ENCODE measurements at regions not wholly inside any gene's neighbourhood (a gene's known extent, or its start where the extent isn't known, plus 50 kb on each side); places are given as distances from the start of the nearest gene placed in this dataset.
"Not testable (repeated sequence)": the region's sequence is repeated elsewhere in the genome, so short reads cannot be mapped to it uniquely, and the experiment has no call there.

DNA sequence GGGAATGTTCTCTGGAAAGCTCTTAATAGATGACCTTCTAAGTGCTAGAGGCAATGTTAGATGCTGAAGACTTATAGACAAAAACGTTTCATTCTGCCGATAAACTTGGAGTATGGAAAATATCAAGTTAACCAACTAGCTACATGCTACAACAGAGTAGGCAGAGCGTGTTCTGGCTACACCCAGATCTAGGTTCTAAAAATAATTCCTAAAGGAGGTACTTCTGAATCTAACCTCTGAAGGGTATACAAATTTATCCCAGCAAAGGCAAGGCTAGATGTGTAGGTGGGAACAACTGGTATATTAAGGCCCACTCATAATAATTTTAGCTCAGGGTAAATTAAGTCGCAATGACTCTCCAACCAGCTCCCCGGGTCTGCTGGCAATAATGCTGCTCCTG, 173.1 kb upstream of the NBPF9 start:
- H3K4me3 Mint-ChIP-seq; H3K27ac Mint-ChIP-seq; H3K4me1 Mint-ChIP-seq (ENCODE audit: low read depth); H3K27me3 Mint-ChIP-seq (ENCODE audit: insufficient read depth); H3K36me3 Mint-ChIP-seq (ENCODE audit: low read depth); H3K9me3 Mint-ChIP-seq; DNase-seq: not testable (repeated sequence)

DNA sequence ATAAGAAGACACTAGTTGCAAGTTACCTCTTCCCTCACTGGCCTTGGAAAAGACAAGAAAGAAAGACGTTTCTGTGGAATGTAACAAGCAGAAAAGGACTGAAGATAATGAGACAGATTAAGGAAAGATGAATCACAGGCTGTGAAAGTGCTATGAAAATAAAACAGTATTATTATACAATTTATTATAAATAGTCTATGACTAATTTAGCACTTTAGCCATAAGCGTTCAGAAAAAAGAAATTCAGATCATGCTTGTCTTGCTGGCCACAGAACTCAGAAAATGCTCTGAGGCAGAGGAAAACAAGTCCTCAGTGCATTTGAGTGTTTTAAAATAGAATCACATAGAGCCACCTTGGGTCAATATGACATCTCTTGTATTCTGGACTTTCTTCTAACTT, 174.8 kb upstream of the NBPF9 start:
- H3K36me3 Mint-ChIP-seq (ENCODE audit: low read depth); H3K4me3 Mint-ChIP-seq; H3K27ac Mint-ChIP-seq; DNase-seq; H3K9me3 Mint-ChIP-seq; H3K4me1 Mint-ChIP-seq (ENCODE audit: low read depth); H3K27me3 Mint-ChIP-seq (ENCODE audit: insufficient read depth): not testable (repeated sequence)

DNA sequence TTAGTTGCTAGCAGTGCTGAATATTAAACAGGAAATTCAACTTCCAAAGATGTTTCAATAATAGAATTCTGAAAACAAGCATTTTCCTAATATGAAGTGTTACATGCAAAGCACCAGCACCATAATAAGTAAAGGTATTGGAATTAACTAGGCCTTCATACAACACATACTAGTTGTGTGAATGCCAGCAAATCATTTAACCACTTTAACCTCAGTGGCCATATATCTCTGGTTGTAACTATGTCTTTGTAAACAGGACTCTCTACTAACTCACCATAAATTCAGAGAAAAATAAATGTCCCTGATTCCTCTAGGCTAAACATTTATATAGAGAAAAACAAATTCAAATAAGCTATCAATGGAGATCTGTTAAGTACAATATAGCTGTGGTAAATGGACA, 175.7 kb upstream of the NBPF9 start:
- H3K27me3 Mint-ChIP-seq (ENCODE audit: insufficient read depth); H3K36me3 Mint-ChIP-seq (ENCODE audit: low read depth); H3K9me3 Mint-ChIP-seq; H3K4me3 Mint-ChIP-seq; H3K27ac Mint-ChIP-seq; DNase-seq; H3K4me1 Mint-ChIP-seq (ENCODE audit: low read depth): not testable (repeated sequence)

DNA sequence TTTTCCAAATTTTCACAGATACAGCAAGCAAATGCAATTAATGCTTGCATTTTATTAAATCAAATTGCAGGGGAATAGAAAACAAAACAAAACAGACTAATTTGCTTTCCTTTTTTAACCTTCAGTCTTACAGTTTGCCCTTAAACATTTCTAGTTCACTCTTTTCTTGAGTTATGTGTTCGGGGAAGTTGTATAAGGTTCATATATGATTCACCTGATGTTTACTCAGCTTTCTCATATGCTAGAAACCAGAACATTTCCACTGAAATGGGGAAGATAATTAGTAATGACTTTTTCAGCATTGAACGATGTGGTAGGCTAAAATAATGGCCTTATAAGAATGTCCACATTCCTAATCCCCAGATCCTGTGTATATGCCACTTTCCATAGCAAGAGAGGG, 176.2 kb upstream of the NBPF9 start:
- not testable (repeated sequence) for H3K27ac Mint-ChIP-seq; H3K27me3 Mint-ChIP-seq (ENCODE audit: insufficient read depth); H3K36me3 Mint-ChIP-seq (ENCODE audit: low read depth); DNase-seq; H3K9me3 Mint-ChIP-seq; H3K4me3 Mint-ChIP-seq; H3K4me1 Mint-ChIP-seq (ENCODE audit: low read depth)

DNA sequence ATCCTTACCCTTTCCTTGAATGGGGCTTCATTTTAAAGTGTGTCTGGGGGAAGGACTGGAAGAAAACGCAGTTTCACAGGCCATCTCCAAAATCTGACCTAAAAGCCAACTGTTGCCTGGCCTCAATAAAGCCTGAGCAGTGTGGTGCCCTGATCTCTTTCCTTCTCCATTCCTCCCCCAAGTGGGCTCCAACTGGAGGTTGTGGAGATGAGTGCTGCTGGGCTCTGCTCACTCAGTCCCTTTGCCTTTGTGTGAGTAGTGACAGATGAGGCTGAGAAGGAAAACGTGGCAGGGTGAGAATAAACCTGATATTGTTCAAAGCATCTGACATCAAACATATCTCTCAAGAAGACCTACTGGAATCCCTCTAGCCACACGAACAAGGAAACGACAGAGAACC, 181.4 kb upstream of the NBPF9 start:
- not testable (repeated sequence) for H3K27me3 Mint-ChIP-seq (ENCODE audit: insufficient read depth); DNase-seq; H3K9me3 Mint-ChIP-seq; H3K4me3 Mint-ChIP-seq; H3K36me3 Mint-ChIP-seq (ENCODE audit: low read depth); H3K27ac Mint-ChIP-seq; H3K4me1 Mint-ChIP-seq (ENCODE audit: low read depth)

DNA sequence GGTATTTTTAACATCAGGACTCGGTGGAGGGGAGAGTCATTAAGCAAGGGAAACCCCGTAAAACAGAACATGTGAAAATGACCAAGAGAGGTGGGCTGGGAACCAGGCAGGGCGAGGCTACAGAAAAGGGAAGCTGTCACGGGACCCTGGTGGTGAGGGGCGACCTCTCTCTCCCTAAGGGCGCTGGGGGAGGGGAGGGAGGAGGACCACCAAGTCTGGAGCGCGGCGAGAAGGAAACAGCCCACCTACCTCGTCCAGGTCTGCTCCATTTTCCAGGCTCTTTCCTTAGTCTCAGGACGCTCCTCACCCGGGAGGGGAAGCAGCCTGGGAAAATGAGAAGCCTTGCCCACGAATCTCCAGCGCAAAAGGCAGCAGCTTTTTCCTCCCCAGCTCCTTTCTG, 181.9 kb upstream of the NBPF9 start:
- not testable (repeated sequence) for H3K36me3 Mint-ChIP-seq (ENCODE audit: low read depth)

DNA sequence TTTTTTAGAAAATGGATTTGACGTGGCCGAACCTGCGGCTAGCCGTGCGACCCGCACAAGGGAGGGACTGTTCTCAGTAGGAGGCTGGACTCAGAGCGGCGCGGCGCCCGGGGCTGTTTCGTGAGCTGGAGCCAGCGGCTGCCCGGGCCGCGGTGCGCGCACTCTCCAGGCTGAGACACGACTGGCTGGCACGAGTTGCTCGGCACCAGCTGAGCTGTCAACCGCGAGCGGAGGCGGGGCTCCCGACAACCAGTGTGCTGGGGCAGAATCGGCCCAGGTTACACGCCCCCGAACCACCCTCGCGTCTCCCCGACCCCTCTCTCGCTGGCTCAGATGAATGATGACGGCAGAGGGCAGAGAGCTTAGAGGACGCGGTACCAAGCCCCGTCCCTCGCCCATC, 182.3 kb upstream of the NBPF9 start:
- H3K9me3 Mint-ChIP-seq; DNase-seq; H3K4me1 Mint-ChIP-seq (ENCODE audit: low read depth); H3K27me3 Mint-ChIP-seq (ENCODE audit: insufficient read depth); H3K36me3 Mint-ChIP-seq (ENCODE audit: low read depth): not testable (repeated sequence)
- peak overlapping the region; percentile 48; the same call in 1 of the 2 replicates for H3K27ac Mint-ChIP-seq
- H3K4me3 Mint-ChIP-seq: peak overlapping the region; percentile 78

More for the DNA sequence above, 181.9 kb upstream of the NBPF9 start:
- H3K9me3 Mint-ChIP-seq; H3K27ac Mint-ChIP-seq; H3K4me1 Mint-ChIP-seq (ENCODE audit: low read depth); H3K27me3 Mint-ChIP-seq (ENCODE audit: insufficient read depth); DNase-seq; H3K4me3 Mint-ChIP-seq: not testable (repeated sequence)

DNA sequence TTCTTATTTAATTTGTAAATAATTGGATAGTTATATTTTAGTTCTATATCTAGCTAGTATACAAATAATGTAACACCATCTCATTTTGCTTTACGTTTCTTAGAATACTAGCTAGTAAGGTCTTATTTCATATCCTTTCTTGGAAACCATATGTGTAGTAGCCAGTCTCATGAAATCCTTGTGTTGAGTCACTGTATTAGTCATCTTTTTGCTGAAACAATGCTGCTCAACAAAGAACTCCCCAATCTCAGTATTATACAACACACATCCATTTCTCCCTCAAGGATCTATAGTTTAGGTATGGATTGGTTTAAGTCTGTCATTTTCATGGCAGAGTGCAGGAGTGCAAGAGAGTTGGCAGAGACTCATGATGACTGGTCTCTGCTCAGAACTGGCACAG, 185.2 kb upstream of the NBPF9 start:
- not testable (repeated sequence) for H3K4me1 Mint-ChIP-seq (ENCODE audit: low read depth); DNase-seq; H3K27me3 Mint-ChIP-seq (ENCODE audit: insufficient read depth); H3K27ac Mint-ChIP-seq; H3K4me3 Mint-ChIP-seq; H3K36me3 Mint-ChIP-seq (ENCODE audit: low read depth); H3K9me3 Mint-ChIP-seq

DNA sequence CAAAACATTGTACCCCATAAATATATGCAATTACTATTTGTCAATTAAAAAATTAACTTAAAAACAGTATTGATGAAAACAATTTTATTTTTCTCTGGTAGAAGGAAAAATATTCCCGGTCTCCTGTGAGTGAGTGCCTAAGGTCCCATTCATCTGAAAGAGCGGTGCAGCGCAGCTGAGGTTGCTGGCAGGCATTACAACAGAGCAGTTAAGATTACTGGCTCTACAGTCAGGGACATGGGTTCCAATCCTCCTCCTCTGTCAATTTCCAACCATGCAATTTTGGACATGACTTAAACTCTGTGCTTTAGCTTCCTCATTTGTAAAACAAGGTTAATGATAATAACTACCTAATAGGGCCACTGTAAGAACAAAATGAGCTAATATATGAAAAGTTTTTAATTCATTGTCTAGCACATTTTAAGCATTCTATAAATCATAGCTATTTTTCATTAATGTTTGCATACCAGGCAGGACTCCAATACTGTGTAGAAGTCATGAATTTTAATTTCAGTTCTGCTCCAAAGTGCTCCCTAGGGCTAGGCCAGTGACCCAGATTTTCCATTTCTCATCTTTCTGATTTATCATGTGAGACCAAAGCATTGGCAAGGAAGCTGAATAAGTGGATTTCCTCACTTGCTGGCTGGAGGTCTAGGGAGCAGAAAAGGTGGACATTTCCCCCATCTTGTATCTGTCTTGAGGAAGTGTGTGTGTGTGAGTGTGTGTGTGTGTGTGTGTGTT, 174.2 kb upstream of the NBPF19 start:
- not testable (repeated sequence) for H3K27me3 Mint-ChIP-seq (ENCODE audit: insufficient read depth); DNase-seq; H3K36me3 Mint-ChIP-seq (ENCODE audit: low read depth); H3K27ac Mint-ChIP-seq; H3K9me3 Mint-ChIP-seq; H3K4me3 Mint-ChIP-seq; H3K4me1 Mint-ChIP-seq (ENCODE audit: low read depth)

DNA sequence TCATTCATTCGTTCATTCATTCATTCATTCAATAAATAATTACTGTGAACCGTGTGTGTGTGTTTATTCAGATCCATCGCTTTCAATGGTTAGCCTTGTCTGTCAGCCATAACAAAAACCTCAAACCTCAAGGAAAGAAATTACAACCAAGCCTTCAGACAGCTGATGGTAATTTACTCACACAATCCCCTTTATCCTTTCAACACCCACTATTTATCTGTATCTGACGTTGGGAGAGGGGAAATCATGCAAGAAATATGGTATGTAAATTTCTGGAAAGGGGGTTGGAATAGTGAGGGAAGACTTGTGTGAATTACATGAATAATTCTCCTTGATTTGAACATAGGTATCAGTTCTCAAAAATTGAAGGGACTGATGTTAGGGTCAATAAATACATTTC, 173.6 kb upstream of the NBPF19 start:
- not testable (repeated sequence) for H3K36me3 Mint-ChIP-seq (ENCODE audit: low read depth); H3K4me1 Mint-ChIP-seq (ENCODE audit: low read depth); H3K4me3 Mint-ChIP-seq; DNase-seq; H3K27me3 Mint-ChIP-seq (ENCODE audit: insufficient read depth); H3K27ac Mint-ChIP-seq; H3K9me3 Mint-ChIP-seq

DNA sequence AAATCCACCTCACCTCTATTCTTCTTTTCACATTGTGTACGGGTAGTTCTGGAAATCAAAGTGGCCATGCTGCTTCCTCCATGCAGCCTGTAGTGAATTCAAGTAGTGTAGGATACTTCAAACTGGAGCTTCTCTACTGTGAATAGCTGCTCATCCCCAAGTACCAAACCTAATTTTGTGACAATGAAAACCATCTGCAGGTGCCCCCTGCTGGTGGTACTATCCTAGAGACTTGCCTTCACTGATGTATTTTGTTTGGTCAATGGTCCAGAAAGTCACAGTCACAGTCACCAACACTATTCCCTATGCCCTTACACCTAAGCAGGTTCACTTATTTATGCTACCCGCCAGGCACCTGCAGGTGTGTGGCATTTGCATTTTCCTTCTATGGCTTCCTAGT, 170.0 kb upstream of the NBPF19 start:
- H3K27ac Mint-ChIP-seq; H3K4me3 Mint-ChIP-seq; H3K4me1 Mint-ChIP-seq (ENCODE audit: low read depth); H3K9me3 Mint-ChIP-seq; DNase-seq; H3K27me3 Mint-ChIP-seq (ENCODE audit: insufficient read depth); H3K36me3 Mint-ChIP-seq (ENCODE audit: low read depth): not testable (repeated sequence)

DNA sequence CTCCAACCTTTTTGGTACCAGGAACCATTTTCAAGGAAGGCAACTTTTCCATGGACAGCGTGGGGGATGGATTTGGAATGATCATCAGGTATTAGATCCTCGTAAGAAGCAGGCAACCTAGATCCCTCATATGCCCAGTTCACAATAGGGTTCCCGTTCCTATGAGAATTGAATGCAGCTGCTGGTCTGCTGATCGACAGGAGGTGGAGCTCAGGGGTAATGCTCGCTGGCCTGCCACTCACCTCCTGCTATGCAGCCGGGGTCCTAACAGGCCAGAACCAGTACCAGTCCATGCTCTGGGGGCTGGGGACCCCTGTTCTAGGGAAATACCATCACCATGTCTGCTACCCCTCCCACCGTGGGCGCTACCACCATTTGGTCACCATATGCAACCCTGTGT, 167.2 kb upstream of the NBPF19 start:
- not testable (repeated sequence) for H3K36me3 Mint-ChIP-seq (ENCODE audit: low read depth); H3K27ac Mint-ChIP-seq; H3K27me3 Mint-ChIP-seq (ENCODE audit: insufficient read depth); H3K4me1 Mint-ChIP-seq (ENCODE audit: low read depth); H3K9me3 Mint-ChIP-seq; DNase-seq; H3K4me3 Mint-ChIP-seq

DNA sequence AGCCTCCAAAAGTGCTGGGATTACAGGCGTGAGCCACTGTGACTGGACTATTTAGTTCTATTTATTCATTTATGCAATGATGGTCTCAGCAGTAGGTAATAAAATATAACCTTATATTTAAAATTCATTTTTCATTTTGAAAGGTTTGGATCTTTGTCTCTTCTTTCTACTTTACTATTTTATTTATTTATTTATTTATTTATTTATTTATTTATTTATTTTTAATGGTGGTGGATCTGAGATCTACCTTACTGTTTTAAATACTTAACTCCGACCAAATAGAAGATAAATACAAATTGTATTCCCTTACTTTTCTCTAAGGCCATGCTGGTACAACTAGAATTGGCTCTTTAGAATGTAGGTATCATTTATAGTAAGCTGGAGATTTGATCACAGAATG, 159.9 kb upstream of the NBPF19 start:
- H3K27ac Mint-ChIP-seq; H3K9me3 Mint-ChIP-seq; H3K4me3 Mint-ChIP-seq; H3K27me3 Mint-ChIP-seq (ENCODE audit: insufficient read depth); DNase-seq; H3K4me1 Mint-ChIP-seq (ENCODE audit: low read depth); H3K36me3 Mint-ChIP-seq (ENCODE audit: low read depth): not testable (repeated sequence)

DNA sequence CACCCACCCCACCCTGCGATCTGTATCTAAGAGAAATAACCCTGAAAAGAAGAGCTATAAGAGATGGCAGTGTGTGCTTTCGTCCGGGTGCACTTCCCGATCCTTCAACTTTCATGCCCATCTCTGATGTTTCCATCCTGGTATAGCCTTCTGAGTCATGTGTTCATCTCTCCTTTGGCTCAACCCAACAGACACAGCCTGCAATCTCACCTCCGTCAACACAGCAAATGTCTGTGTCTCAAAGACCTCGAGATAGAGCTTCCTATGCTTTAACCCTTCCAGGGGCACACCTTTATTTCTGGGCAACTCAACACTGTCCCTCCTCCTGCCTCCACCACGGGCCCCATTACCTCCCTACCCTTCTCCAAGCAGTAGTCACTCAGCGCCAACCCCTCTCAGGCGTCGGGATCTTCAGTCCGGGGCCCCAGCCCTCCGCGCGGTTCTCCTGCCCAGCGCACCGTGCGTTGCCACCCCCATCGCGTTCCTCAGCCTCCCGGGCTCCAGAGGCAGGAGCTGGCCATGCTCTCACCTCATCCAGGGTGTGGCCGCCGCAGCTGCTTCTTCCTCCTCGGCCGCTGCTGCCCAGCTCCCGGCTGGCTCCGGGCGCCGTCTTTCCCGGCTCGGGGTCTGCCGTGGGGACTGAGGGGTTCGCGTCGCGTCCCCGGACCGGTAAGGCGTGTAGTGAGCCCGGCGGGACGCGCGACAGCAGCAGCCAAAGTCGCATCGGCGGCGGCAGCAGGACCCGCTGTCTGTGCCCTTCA, 153.7 kb upstream of the NBPF19 start:
- H3K27me3 Mint-ChIP-seq (ENCODE audit: insufficient read depth): not testable (repeated sequence)

DNA sequence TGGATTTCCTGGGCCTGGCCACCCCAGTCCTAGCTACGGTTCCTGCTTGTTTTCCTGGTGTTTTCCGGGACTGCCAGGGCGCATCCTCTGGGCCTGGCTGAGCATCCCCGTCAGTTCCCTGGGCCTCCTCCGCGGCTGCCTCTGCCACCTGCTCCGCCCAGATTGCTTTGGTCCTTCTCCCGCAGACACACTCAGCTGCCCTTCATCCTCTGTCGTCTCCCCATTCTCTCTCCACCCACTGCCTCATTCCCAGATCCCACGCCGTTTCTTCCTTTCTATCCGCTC, 153.2 kb upstream of the NBPF19 start:
- H3K27me3 Mint-ChIP-seq (ENCODE audit: insufficient read depth); H3K27ac Mint-ChIP-seq; H3K9me3 Mint-ChIP-seq; DNase-seq; H3K4me1 Mint-ChIP-seq (ENCODE audit: low read depth); H3K36me3 Mint-ChIP-seq (ENCODE audit: low read depth); H3K4me3 Mint-ChIP-seq: not testable (repeated sequence)

More for the DNA sequence above, 153.7 kb upstream of the NBPF19 start:
- H3K4me3 Mint-ChIP-seq; H3K4me1 Mint-ChIP-seq (ENCODE audit: low read depth); H3K9me3 Mint-ChIP-seq; DNase-seq; H3K27ac Mint-ChIP-seq; H3K36me3 Mint-ChIP-seq (ENCODE audit: low read depth): not testable (repeated sequence)
